ENCODE measurements at regions not wholly inside any gene's neighbourhood (a gene's known extent, or its start where the extent isn't known, plus 50 kb on each side); places are given as distances from the start of the nearest gene placed in this dataset.

GRCh38 chr7:119288416-119288815 is 984.6 kb upstream of the KCND2 start:
- no peak for TF ChIP-seq EZH2phosphoT487 (IDR thresholded peaks at IDR 0.05; ENCODE audit: low read depth)
- no peak for TF ChIP-seq CTCF (IDR thresholded peaks at IDR 0.05; ENCODE audit: low read depth, low read length)

All from OCI-LY3 (cell line).